MM.1S (cell line): ENCODE measurements at regions not wholly inside any gene's neighbourhood (a gene's known extent, or its start where the extent isn't known, plus 50 kb on each side); places are given as distances from the start of the nearest gene placed in this dataset.

Source experiments
- DNase-seq: peaks from one replicate; pipeline ENCODE4 v3.0.0-alpha.2; 2015
- H2AFZ ChIP-seq: fragments of 300-600 bp; sonication (generic); 2 replicates; pipeline ENCODE4 v1.6.0; 2016; ENCODE audit warnings: antibody characterized with exemption, low read length
- H3F3A ChIP-seq: fragments of 300-600 bp; sonication (generic); 2 replicates; pipeline ENCODE4 v1.6.1; 2016; ENCODE audit warnings: mild to moderate bottlenecking, antibody characterized with exemption, low read length, moderate library complexity, mixed read lengths; ENCODE audit not compliant: insufficient read depth
- H3K27ac ChIP-seq: fragments of 300-600 bp; sonication (generic); 2 replicates; pipeline ENCODE4 v1.5.1; 2016; ENCODE audit warnings: mild to moderate bottlenecking, low read length
- H3K27me3 ChIP-seq: fragments of 300-600 bp; sonication (generic); replicated peaks from 2 replicates; pipeline ENCODE4 v1.6.0; 2016; ENCODE audit warnings: low read length; ENCODE audit not compliant: insufficient read depth
- H3K36me3 ChIP-seq: fragments of 300-600 bp; sonication (generic); replicated peaks from 2 replicates; pipeline ENCODE4 v1.6.1; 2016; ENCODE audit warnings: mild to moderate bottlenecking, low read length, mixed read lengths; ENCODE audit not compliant: insufficient read depth
- H3K4me1 ChIP-seq: fragments of 300-600 bp; sonication (generic); 2 replicates; pipeline ENCODE4 v1.6.1; 2016; ENCODE audit warnings: low read length, mixed read lengths
- H3K4me2 ChIP-seq: fragments of 300-600 bp; sonication (generic); 2 replicates; pipeline ENCODE4 v1.6.0; 2016; ENCODE audit warnings: low read depth, low read length
- H3K4me3 ChIP-seq: fragments of 300-600 bp; sonication (generic); 2 replicates; pipeline ENCODE4 v1.5.1; 2016; ENCODE audit warnings: low read length, mixed read lengths
- H3K79me2 ChIP-seq: fragments of 300-600 bp; sonication (generic); 2 replicates; pipeline ENCODE4 v1.6.1; 2016; ENCODE audit warnings: mixed run types, low read length, mixed read lengths
- H3K9ac ChIP-seq: fragments of 300-600 bp; sonication (generic); 2 replicates; pipeline ENCODE4 v1.6.1; 2016; ENCODE audit warnings: low read length, mixed read lengths
- H3K9me2 ChIP-seq: fragments of 300-600 bp; sonication (generic); replicated peaks from 2 replicates; pipeline ENCODE4 v1.6.1; 2016; ENCODE audit warnings: mild to moderate bottlenecking, low read length, mixed read lengths; ENCODE audit not compliant: insufficient read depth
- H3K9me3 ChIP-seq: fragments of 300-600 bp; sonication (generic); replicated peaks from 2 replicates; pipeline ENCODE4 v1.6.1; 2016; ENCODE audit warnings: mild to moderate bottlenecking, low read length, mixed read lengths; ENCODE audit not compliant: insufficient read depth
- H4K20me1 ChIP-seq: fragments of 300-600 bp; sonication (generic); 2 replicates; pipeline ENCODE4 v1.6.1; 2016; ENCODE audit warnings: mild to moderate bottlenecking, low read length, moderate library complexity, mixed read lengths; ENCODE audit not compliant: insufficient read depth
- EZH2 ChIP-seq: fragments of 300-600 bp; sonication (generic); optimal IDR thresholded peaks from 2 replicates; pipeline ENCODE3; 2017; ENCODE audit warnings: low read depth, mild to moderate bottlenecking, antibody characterized with exemption, low read length, mixed read lengths
- EZH2phosphoT487 ChIP-seq: fragments of 300-600 bp; sonication (generic); IDR thresholded peaks from 2 replicates; pipeline ENCODE4 v1.6.1; 2018; ENCODE audit warnings: antibody characterized with exemption, low read length
- TF ChIP-seq, protein P1 (sequence below): fragments of 300-600 bp; sonication (generic); IDR thresholded peaks from 2 replicates; pipeline ENCODE4 v1.5.1; 2016; ENCODE audit warnings: antibody characterized with exemption, low read length, mixed read lengths

DNA sequence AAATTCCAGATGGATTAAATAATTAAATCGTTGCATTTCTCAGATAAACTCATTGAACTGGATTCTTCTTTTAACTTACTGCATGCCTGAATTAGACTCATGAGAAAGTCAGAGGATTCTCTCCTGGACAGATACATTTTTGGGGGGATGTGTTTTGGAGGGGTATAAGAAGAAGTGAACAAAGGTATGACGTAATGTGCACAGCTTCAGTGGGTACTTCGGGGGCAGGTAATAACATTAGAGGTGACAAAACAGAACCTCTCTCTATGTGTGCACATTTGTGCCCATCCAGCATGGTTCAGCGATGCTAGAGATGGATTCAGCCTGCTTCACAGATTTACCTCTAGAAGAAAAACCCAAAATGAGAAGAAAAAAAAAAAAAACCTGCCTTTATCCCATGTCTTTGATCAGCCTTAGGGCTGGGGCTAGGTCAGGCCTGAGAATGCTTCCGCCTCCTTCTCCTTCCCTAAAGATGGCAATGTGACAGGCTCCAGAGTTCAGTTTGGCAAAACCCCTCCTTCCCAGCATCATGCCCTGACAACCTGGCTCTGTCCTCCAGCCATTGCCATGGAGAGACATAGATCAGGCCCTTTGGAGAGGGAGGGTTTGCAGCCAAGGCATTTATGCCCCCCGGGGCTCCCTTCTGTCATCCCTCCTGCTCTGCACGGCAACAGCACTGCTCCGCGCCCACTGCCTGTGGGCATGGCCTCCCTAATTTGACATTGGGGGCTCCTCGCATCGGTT is 166.7 kb downstream of the KCNA5 start:
- Histone ChIP-seq H4K20me1 (no peaks in the 10 kb centered on the region), H3K79me2 (no peaks in the 10 kb centered on the region), H2AFZ (no peak overlapping the region), H3K4me1 (no peaks in the 10 kb centered on the region), H3K9ac (no peak overlapping the region), H3F3A (no peaks in the 10 kb centered on the region), H3K4me2 (no peak overlapping the region), H3K4me3 (no peak overlapping the region), H3K27me3 (no peaks in the 10 kb centered on the region), H3K9me3 (no peaks in the 10 kb centered on the region), H3K36me3 (no peaks in the 10 kb centered on the region), H3K9me2 (no peaks in the 10 kb centered on the region), H3K27ac (no peak overlapping the region)
- TF ChIP-seq, protein P1, sequence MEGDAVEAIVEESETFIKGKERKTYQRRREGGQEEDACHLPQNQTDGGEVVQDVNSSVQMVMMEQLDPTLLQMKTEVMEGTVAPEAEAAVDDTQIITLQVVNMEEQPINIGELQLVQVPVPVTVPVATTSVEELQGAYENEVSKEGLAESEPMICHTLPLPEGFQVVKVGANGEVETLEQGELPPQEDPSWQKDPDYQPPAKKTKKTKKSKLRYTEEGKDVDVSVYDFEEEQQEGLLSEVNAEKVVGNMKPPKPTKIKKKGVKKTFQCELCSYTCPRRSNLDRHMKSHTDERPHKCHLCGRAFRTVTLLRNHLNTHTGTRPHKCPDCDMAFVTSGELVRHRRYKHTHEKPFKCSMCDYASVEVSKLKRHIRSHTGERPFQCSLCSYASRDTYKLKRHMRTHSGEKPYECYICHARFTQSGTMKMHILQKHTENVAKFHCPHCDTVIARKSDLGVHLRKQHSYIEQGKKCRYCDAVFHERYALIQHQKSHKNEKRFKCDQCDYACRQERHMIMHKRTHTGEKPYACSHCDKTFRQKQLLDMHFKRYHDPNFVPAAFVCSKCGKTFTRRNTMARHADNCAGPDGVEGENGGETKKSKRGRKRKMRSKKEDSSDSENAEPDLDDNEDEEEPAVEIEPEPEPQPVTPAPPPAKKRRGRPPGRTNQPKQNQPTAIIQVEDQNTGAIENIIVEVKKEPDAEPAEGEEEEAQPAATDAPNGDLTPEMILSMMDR = no peak
- no peak for TF ChIP-seq EZH2
- no peak for TF ChIP-seq EZH2phosphoT487
- no peak for DNase-seq

- Histone ChIP-seq H3K27ac (no peak overlapping the region), H3K79me2 (no peaks in the 10 kb centered on the region)
Measured at GRCh38 chr12:5210923-5211290, 167.2 kb downstream of the KCNA5 start.

DNA sequence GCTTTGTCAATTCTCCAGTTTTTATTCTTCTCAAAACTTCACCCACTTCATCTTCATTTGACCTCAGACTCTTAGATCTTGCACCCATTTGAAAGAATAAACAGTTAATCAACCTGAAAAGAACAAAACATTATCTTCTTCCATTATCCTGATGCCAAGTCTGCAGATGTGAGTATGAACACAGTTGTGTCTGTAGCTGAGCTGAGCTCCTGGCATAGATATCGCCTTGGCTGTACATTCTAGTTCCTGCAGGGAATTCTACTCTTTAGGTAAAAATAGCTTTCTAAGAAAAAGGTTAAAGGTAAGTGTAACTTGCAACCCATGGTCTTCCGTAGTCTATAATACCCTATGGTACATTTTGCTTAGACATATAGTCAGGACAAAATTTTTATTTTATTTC is 169.7 kb downstream of the KCNA5 start:
- no peaks in the 10 kb centered on the region for H3K9me2 ChIP-seq
- no peak for DNase-seq
- H3K4me3 ChIP-seq = no peak overlapping the region
- no peak overlapping the region for H3K4me2 ChIP-seq
- no peaks in the 10 kb centered on the region for H3K36me3 ChIP-seq
- no peaks in the 10 kb centered on the region for H3K9me3 ChIP-seq
- no peaks in the 10 kb centered on the region for H4K20me1 ChIP-seq
- H3K79me2 ChIP-seq = no peaks in the 10 kb centered on the region
- no peak overlapping the region for H3K27ac ChIP-seq
- no peaks in the 10 kb centered on the region for H3F3A ChIP-seq
- H3K4me1 ChIP-seq = no peaks in the 10 kb centered on the region
- H2AFZ ChIP-seq = no peak overlapping the region
- H3K27me3 ChIP-seq = no peaks in the 10 kb centered on the region
- H3K9ac ChIP-seq = no peak overlapping the region
- TF ChIP-seq EZH2phosphoT487 = no peak
- no peak for TF ChIP-seq EZH2
- TF ChIP-seq, protein P1 = no peak

More at GRCh38 chr12:5210923-5211290, 167.2 kb downstream of the KCNA5 start:
- H3K9me2 ChIP-seq = no peaks in the 10 kb centered on the region
- no peak overlapping the region for H2AFZ ChIP-seq
- H3K4me2 ChIP-seq = no peak overlapping the region
- no peak for TF ChIP-seq EZH2phosphoT487
- TF ChIP-seq EZH2 = no peak
- TF ChIP-seq, protein P1 = no peak
- no peaks in the 10 kb centered on the region for H3K4me1 ChIP-seq
- no peaks in the 10 kb centered on the region for H3K27me3 ChIP-seq
- no peaks in the 10 kb centered on the region for H3K9me3 ChIP-seq
- H3K4me3 ChIP-seq = no peak overlapping the region
- no peaks in the 10 kb centered on the region for H3F3A ChIP-seq
- no peaks in the 10 kb centered on the region for H3K36me3 ChIP-seq
- no peak for DNase-seq
- H3K9ac ChIP-seq = no peak overlapping the region
- no peaks in the 10 kb centered on the region for H4K20me1 ChIP-seq
